ENCODE measurements at regions not wholly inside any gene's neighbourhood (a gene's known extent, or its start where the extent isn't known, plus 50 kb on each side); places are given as distances from the start of the nearest gene placed in this dataset.
"Not testable (repeated sequence)": the region's sequence is repeated elsewhere in the genome, so short reads cannot be mapped to it uniquely, and the experiment has no call there.

GRCh38 chr3:65039754-65040210 lies 352.0 kb upstream of the ADAMTS9 start:
- no peak for DNase-seq (ENCODE audit: low spot score)

- no peak for DNase-seq (ENCODE audit: low spot score)
These were observed 350.1 kb upstream of the ADAMTS9 start for GRCh38 chr3:65037861-65038260.

- DNase-seq (ENCODE audit: low spot score) = no peak
These were observed 347.4 kb upstream of the ADAMTS9 start for GRCh38 chr3:65035246-65035645.

- no peak for DNase-seq (ENCODE audit: low spot score)
These were observed 345.8 kb upstream of the ADAMTS9 start for GRCh38 chr3:65033576-65033975.

- DNase-seq (ENCODE audit: low spot score) = peak; percentile 1
These were observed 343.2 kb upstream of the ADAMTS9 start for GRCh38 chr3:65030847-65031463.

GRCh38 chr3:65030014-65030627 lies 342.3 kb upstream of the ADAMTS9 start:
- no peak for DNase-seq (ENCODE audit: low spot score)

GRCh38 chr3:65029130-65029529 lies 341.3 kb upstream of the ADAMTS9 start:
- no peak for DNase-seq (ENCODE audit: low spot score)

GRCh38 chr3:65028024-65028423 lies 340.2 kb upstream of the ADAMTS9 start:
- DNase-seq (ENCODE audit: low spot score) = no peak

- DNase-seq (ENCODE audit: low spot score) = no peak
These were observed 339.5 kb upstream of the ADAMTS9 start for GRCh38 chr3:65027335-65027734.

- no peak for DNase-seq (ENCODE audit: low spot score)
These were observed 338.4 kb upstream of the ADAMTS9 start for GRCh38 chr3:65026151-65026550.

GRCh38 chr3:65024148-65024547 lies 336.3 kb upstream of the ADAMTS9 start:
- no peak for DNase-seq (ENCODE audit: low spot score)

- no peak for DNase-seq (ENCODE audit: low spot score)
These were observed 332.7 kb upstream of the ADAMTS9 start for GRCh38 chr3:65020281-65021160.

GRCh38 chr3:65019443-65020055 lies 331.7 kb upstream of the ADAMTS9 start:
- DNase-seq (ENCODE audit: low spot score) = no peak

- no peak for DNase-seq (ENCODE audit: low spot score)
These were observed 331.0 kb upstream of the ADAMTS9 start for GRCh38 chr3:65018801-65019200.

- DNase-seq (ENCODE audit: low spot score) = no peak
These were observed 329.6 kb upstream of the ADAMTS9 start for GRCh38 chr3:65017359-65017758.

GRCh38 chr3:65015711-65016110 lies 327.9 kb upstream of the ADAMTS9 start:
- no peak for DNase-seq (ENCODE audit: low spot score)

- DNase-seq (ENCODE audit: low spot score) = no peak
These were observed 325.3 kb upstream of the ADAMTS9 start for GRCh38 chr3:65013053-65013452.

- no peak for DNase-seq (ENCODE audit: low spot score)
These were observed 318.5 kb upstream of the ADAMTS9 start for GRCh38 chr3:65006300-65006739.

GRCh38 chr3:65005486-65005885 lies 317.7 kb upstream of the ADAMTS9 start:
- no peak for DNase-seq (ENCODE audit: low spot score)

GRCh38 chr3:65004795-65005295 lies 317.0 kb upstream of the ADAMTS9 start:
- DNase-seq (ENCODE audit: low spot score) = no peak

- DNase-seq (ENCODE audit: low spot score) = no peak
These were observed 316.5 kb upstream of the ADAMTS9 start for GRCh38 chr3:65004306-65004705.

GRCh38 chr3:65001119-65001518 lies 313.3 kb upstream of the ADAMTS9 start:
- DNase-seq (ENCODE audit: low spot score) = not testable (repeated sequence)

All from HT-29 (cell line).